ENCODE measurements at regions not wholly inside any gene's neighbourhood (a gene's known extent, or its start where the extent isn't known, plus 50 kb on each side); places are given as distances from the start of the nearest gene placed in this dataset.

GRCh38 chr15:38130740-38131498 lies 121.7 kb upstream of the SPRED1 start:
- TF ChIP-seq TAF1 (IDR thresholded peaks at IDR 0.05; ENCODE audit: borderline replicate concordance, low read depth, low read length), result no peak
- TF ChIP-seq POLR2A (IDR thresholded peaks at IDR 0.05; ENCODE audit: low read depth, low read length), result no peak
- TF ChIP-seq POLR2AphosphoS5 (IDR thresholded peaks at IDR 0.05; ENCODE audit: low read depth, low read length), result no peak

All from GM12892 (cell line).